ENCODE measurements at regions not wholly inside any gene's neighbourhood (a gene's known extent, or its start where the extent isn't known, plus 50 kb on each side); places are given as distances from the start of the nearest gene placed in this dataset.

DNA sequence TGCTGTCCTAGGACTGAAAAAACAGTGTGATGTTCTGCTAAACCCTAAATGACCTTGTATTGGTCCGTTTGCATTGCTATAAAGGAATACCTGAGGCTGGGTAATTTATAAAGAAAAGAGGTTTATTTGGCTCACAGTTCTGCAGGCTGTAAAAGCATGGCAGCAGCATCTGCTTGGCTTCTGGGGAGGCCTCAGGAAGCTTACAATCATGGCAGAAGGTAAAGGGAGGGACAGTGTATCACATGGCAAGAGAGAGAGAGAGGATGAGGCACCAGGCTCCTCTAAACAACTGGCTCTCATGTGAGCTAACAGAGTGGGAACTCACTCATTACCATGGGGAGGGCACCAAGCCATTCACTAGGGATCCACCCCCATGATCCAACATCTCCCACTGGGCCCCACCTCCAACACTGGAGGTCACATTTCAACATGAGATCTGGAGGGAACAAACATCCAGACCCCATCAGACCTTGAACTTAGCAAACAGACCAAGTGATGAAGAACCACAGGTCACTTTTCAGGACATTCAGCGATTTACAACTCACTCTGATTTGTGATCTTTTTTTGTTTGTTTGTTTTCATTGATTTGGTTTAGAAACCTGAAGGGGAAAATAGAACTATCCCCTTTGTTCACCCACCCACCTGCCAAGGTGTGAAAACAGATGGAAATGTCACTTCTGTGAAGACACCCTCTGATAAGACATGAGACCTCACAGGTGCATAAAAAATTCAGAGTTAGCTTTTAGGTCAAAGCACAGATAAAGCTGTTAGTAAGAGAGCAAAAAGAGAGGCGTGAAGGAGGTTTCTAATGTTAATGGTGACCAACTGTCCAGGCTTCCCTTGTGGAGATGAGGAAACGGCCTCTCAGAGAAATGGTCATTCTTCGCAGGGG lies 104.2 kb upstream of the RALGPS2 start:
- peak overlapping the region in 1 of 7 donors; percentile 34 for H3K27ac Mint-ChIP-seq
- Histone ChIP-seq H3K4me2 (replicated peaks; ENCODE audit: extremely low read depth, low read length, poor library complexity, severe bottlenecking) (no peak overlapping the region), H3K4me3 (replicated peaks in 1 of 3; ENCODE audit: low read depth in 2 of 3, low read length in 3 of 3) (no peak overlapping the region), H4K20me1 (ENCODE audit: insufficient read depth, low read length) (no peaks in the 10 kb centered on the region), H3K9me3 (replicated peaks in 1 of 2; ENCODE audit: control insufficient read depth in 1 of 2, insufficient read depth in 1 of 2, low read length in 2 of 2) (no peaks in the 10 kb centered on the region), H3K9ac (ENCODE audit: insufficient read depth, low read length, poor library complexity, severe bottlenecking) (no peak overlapping the region), H3K79me2 (ENCODE audit: insufficient read depth, low read length) (no peaks in the 10 kb centered on the region), H3K27ac (ENCODE audit: low read depth in 1 of 2, low read length in 2 of 2) (no peak overlapping the region), H3K36me3 (replicated peaks in 1 of 2; ENCODE audit: control insufficient read depth in 1 of 2, insufficient read depth in 2 of 2, low read length in 2 of 2) (no peaks in the 10 kb centered on the region), H3K27me3 (ENCODE audit: control insufficient read depth in 2 of 2, insufficient read depth in 2 of 2, low read length in 2 of 2) (no peaks in the 10 kb centered on the region), H3K4me1 (ENCODE audit: control insufficient read depth in 1 of 2, insufficient read depth in 2 of 2, low read length in 2 of 2) (no peaks in the 10 kb centered on the region), H2AFZ (ENCODE audit: insufficient read depth, low read depth, low read length, poor library complexity, severe bottlenecking) (no peak overlapping the region)
- H3K9me3 Mint-ChIP-seq = peaks cover 0 to 3% (median 2%) of the 10 kb centered on the region in 7 donors
- H3K27me3 Mint-ChIP-seq (ENCODE audit: low read depth in 3 of 3) = no peaks in the 10 kb centered on the region
- TF ChIP-seq, protein P1, sequence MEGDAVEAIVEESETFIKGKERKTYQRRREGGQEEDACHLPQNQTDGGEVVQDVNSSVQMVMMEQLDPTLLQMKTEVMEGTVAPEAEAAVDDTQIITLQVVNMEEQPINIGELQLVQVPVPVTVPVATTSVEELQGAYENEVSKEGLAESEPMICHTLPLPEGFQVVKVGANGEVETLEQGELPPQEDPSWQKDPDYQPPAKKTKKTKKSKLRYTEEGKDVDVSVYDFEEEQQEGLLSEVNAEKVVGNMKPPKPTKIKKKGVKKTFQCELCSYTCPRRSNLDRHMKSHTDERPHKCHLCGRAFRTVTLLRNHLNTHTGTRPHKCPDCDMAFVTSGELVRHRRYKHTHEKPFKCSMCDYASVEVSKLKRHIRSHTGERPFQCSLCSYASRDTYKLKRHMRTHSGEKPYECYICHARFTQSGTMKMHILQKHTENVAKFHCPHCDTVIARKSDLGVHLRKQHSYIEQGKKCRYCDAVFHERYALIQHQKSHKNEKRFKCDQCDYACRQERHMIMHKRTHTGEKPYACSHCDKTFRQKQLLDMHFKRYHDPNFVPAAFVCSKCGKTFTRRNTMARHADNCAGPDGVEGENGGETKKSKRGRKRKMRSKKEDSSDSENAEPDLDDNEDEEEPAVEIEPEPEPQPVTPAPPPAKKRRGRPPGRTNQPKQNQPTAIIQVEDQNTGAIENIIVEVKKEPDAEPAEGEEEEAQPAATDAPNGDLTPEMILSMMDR (IDR thresholded peaks at IDR 0.05) = no peak
- DNase-seq = no peak
- intact Hi-C loops (cut with micrococcal nuclease) = no loop called here
- WGBS (ENCODE audit: insufficient coverage) = 79% methylated on average over 4 of the region's 5 CpGs
- no peaks in the 10 kb centered on the region for H3K36me3 Mint-ChIP-seq
- H3K4me1 Mint-ChIP-seq = no peaks in the 10 kb centered on the region
- H3K4me3 Mint-ChIP-seq = no peak overlapping the region

GRCh38 chr1:178621822-178622221 lies 103.2 kb upstream of the RALGPS2 start:
- no peak overlapping the region for H3K4me2 ChIP-seq (replicated peaks; ENCODE audit: extremely low read depth, low read length, poor library complexity, severe bottlenecking)
- TF ChIP-seq, protein P1 (IDR thresholded peaks at IDR 0.05) = no peak
- WGBS (ENCODE audit: insufficient coverage) = no CpG with 5 or more reads among the region's 10 CpGs
- H4K20me1 ChIP-seq (ENCODE audit: insufficient read depth, low read length) = no peaks in the 10 kb centered on the region
- peaks cover 0 to 3% (median 2%) of the 10 kb centered on the region in 7 donors for H3K9me3 Mint-ChIP-seq
- H3K36me3 ChIP-seq (replicated peaks in 1 of 2; ENCODE audit: control insufficient read depth in 1 of 2, insufficient read depth in 2 of 2, low read length in 2 of 2) = no peaks in the 10 kb centered on the region
- intact Hi-C loops (cut with micrococcal nuclease) = no loop called here
- no peak overlapping the region for H3K4me3 ChIP-seq (replicated peaks in 1 of 3; ENCODE audit: low read depth in 2 of 3, low read length in 3 of 3)
- no peaks in the 10 kb centered on the region for H3K4me1 ChIP-seq (ENCODE audit: control insufficient read depth in 1 of 2, insufficient read depth in 2 of 2, low read length in 2 of 2)
- no peak overlapping the region for H3K27ac ChIP-seq (ENCODE audit: low read depth in 1 of 2, low read length in 2 of 2)
- no peaks in the 10 kb centered on the region for H3K27me3 Mint-ChIP-seq (ENCODE audit: low read depth in 3 of 3)
- H3K9ac ChIP-seq (ENCODE audit: insufficient read depth, low read length, poor library complexity, severe bottlenecking) = no peak overlapping the region
- H3K4me3 Mint-ChIP-seq = no peak overlapping the region
- no peak overlapping the region for H2AFZ ChIP-seq (ENCODE audit: insufficient read depth, low read depth, low read length, poor library complexity, severe bottlenecking)
- no peak overlapping the region for H3K27ac Mint-ChIP-seq
- H3K36me3 Mint-ChIP-seq = no peaks in the 10 kb centered on the region
- no peaks in the 10 kb centered on the region for H3K27me3 ChIP-seq (ENCODE audit: control insufficient read depth in 2 of 2, insufficient read depth in 2 of 2, low read length in 2 of 2)
- no peaks in the 10 kb centered on the region for H3K79me2 ChIP-seq (ENCODE audit: insufficient read depth, low read length)
- no peak for DNase-seq
- H3K4me1 Mint-ChIP-seq = no peaks in the 10 kb centered on the region
- H3K9me3 ChIP-seq (replicated peaks in 1 of 2; ENCODE audit: control insufficient read depth in 1 of 2, insufficient read depth in 1 of 2, low read length in 2 of 2) = no peaks in the 10 kb centered on the region
